ENCODE measurements at regions not wholly inside any gene's neighbourhood (a gene's known extent, or its start where the extent isn't known, plus 50 kb on each side); places are given as distances from the start of the nearest gene placed in this dataset.
"Not testable (repeated sequence)": the region's sequence is repeated elsewhere in the genome, so short reads cannot be mapped to it uniquely, and the experiment has no call there.

DNA sequence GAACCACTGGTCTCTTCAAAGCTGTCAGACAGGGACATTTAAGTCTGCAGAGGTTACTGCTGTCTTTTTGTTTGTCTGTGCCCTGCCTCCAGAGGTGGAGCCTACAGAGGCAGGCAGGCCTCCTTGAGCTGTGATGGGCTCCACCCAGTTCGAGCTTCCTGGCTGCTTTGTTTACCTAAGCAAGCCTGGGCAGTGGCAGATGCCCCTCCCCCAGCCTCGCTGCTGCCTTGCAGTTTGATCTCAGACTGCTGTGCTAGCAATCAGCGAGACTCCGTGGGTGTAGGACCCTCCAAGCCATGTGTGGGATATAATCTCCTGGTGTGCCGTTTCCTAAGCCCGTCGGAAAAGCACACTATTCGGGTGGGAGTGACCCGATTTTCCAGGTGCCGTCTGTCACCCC is 1243.2 kb upstream of the CRIM1 start:
- TF ChIP-seq, protein P1, sequence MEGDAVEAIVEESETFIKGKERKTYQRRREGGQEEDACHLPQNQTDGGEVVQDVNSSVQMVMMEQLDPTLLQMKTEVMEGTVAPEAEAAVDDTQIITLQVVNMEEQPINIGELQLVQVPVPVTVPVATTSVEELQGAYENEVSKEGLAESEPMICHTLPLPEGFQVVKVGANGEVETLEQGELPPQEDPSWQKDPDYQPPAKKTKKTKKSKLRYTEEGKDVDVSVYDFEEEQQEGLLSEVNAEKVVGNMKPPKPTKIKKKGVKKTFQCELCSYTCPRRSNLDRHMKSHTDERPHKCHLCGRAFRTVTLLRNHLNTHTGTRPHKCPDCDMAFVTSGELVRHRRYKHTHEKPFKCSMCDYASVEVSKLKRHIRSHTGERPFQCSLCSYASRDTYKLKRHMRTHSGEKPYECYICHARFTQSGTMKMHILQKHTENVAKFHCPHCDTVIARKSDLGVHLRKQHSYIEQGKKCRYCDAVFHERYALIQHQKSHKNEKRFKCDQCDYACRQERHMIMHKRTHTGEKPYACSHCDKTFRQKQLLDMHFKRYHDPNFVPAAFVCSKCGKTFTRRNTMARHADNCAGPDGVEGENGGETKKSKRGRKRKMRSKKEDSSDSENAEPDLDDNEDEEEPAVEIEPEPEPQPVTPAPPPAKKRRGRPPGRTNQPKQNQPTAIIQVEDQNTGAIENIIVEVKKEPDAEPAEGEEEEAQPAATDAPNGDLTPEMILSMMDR (conservative IDR thresholded peaks at IDR 0.05; ENCODE audit: low read depth, low read length) = not testable (repeated sequence)
- not testable (repeated sequence) for TF ChIP-seq EZH2 (IDR thresholded peaks at IDR 0.05; ENCODE audit: borderline replicate concordance, low read depth, low read length, poor library complexity, severe bottlenecking)
